ENCODE measurements at regions not wholly inside any gene's neighbourhood (a gene's known extent, or its start where the extent isn't known, plus 50 kb on each side); places are given as distances from the start of the nearest gene placed in this dataset.

DNA sequence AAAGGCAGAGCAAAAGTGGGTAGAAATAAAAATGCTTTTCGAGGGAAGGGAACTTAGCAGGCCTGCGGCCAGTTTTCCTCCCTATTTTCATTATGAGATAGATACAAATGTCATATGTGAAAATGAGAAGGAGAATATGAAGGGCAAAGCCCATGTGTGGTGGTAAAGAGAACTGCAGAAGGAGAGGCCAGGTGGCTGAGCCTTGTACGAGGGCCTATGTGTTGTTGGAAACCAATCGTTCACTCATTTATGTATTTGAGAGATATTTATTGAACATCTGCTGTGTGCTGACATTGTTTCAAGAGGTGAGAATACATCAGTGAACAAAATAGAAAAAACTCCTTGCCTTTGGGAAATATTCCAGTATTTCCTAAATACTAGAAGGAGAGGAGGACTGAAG is 147.7 kb downstream of the SH3BGRL2 start:
- Histone ChIP-seq H3K4ac (replicated peaks; ENCODE audit: insufficient read length, low read depth, low read length) (no peak overlapping the region), H3K4me3 (ENCODE audit: extremely low read depth in 1 of 4, insufficient read depth in 2 of 4, low read depth in 3 of 4, low read length in 4 of 4) (no peak overlapping the region), H3K18ac (ENCODE audit: extremely low read depth, low read length) (no peak overlapping the region), H4K8ac (ENCODE audit: extremely low read depth, insufficient read depth, low read length) (no peak overlapping the region), H2BK20ac (ENCODE audit: low read length) (no peak overlapping the region), H3K79me2 (ENCODE audit: control insufficient read depth in 1 of 2, insufficient read depth in 2 of 2, low read length in 2 of 2) (no peaks in the 10 kb centered on the region), H2AFZ (ENCODE audit: low read length) (peak overlapping the region; percentile 97), H4K91ac (replicated peaks; ENCODE audit: insufficient read length, low read length) (no peak overlapping the region), H2BK5ac (ENCODE audit: low read depth, low read length) (no peak overlapping the region), H3K79me1 (ENCODE audit: low read depth, low read length) (no peaks in the 10 kb centered on the region), H3K27ac (ENCODE audit: low read depth, low read length) (no peak overlapping the region), H4K20me1 (replicated peaks in 1 of 2; ENCODE audit: control insufficient read depth in 1 of 2, insufficient read depth in 2 of 2, low read length in 2 of 2) (no peaks in the 10 kb centered on the region), H3K14ac (ENCODE audit: insufficient read length) (no peak overlapping the region), H2AK5ac (ENCODE audit: low read depth, low read length) (no peak overlapping the region), H3K23ac (ENCODE audit: insufficient read length) (no peak overlapping the region), H2BK15ac (ENCODE audit: low read length) (no peak overlapping the region), H3K4me1 (replicated peaks in 1 of 4; ENCODE audit: control insufficient read depth in 3 of 4, insufficient read depth in 4 of 4, low read length in 3 of 4) (peaks cover 0 to 3% (median 1%) of the 10 kb centered on the region in 4 experiments; a peak in 1 of 7 replicates), H3K9ac (replicated peaks in 1 of 4; ENCODE audit: extremely low read depth in 1 of 4, low read depth in 3 of 4, low read length in 3 of 4) (no peak overlapping the region), H3K27me3 (replicated peaks in 1 of 4; ENCODE audit: control insufficient read depth in 3 of 4, extremely low read depth in 1 of 4, insufficient read depth in 3 of 4, low read length in 3 of 4) (no peaks in the 10 kb centered on the region), H3K36me3 (ENCODE audit: control insufficient read depth in 2 of 4, insufficient read depth in 4 of 4, low read length in 3 of 4) (no peaks in the 10 kb centered on the region), H3K4me2 (ENCODE audit: insufficient read depth in 1 of 2, low read depth in 2 of 2, low read length in 2 of 2) (0 out of 4 replicates have a peak overlapping the region, but pooled peaks of 1 of the 2 experiments have one; percentile 1), H2BK12ac (ENCODE audit: low read depth, low read length) (no peak overlapping the region), H3K9me3 (ENCODE audit: insufficient read depth in 2 of 2, low read depth in 1 of 2, low read length in 1 of 2) (no peaks in the 10 kb centered on the region), H3K23me2 (ENCODE audit: low read depth, low read length) (peaks cover 1% of the 10 kb centered on the region; the same call in 1 of the 2 replicates), H4K5ac (ENCODE audit: insufficient read length, low read depth, low read length) (no peak overlapping the region), H2BK120ac (replicated peaks; ENCODE audit: low read depth, low read length) (no peak overlapping the region), H3K56ac (replicated peaks; ENCODE audit: insufficient read length, low read depth, low read length) (no peak overlapping the region)
- DNase-seq (ENCODE audit: low read depth in 1 of 2, low spot score in 2 of 2) (no peak), FAIRE-seq (no peak)
- WGBS, 2 experiments (ENCODE audit: extremely low coverage in 1 of 2, insufficient coverage in 1 of 2, insufficient read length in 1 of 2, insufficient replicate concordance in 2 of 2, low coverage in 1 of 2, low lambda C conversion rate in 2 of 2, missing lambda C conversion rate in 1 of 2) = 92% methylated on average over 4 of the region's 4 CpGs; no CpG with 5 or more reads in 1 of the 2 experiments
- ChIA-PET POLR2A (ENCODE audit: partially characterized antibody) (no interaction called here), CTCF (ENCODE audit: partially characterized antibody) (interaction anchor here (0.7 to 3.2 kb wide), 29 partner anchors 9 to 407 kb away, joined by 3 to 33 read pairs (median 5); no protein-coding TSS in a partner anchor)
- TF ChIP-seq JUND (IDR thresholded peaks at IDR 0.05; ENCODE audit: low read length) (no peak), SIRT6 (IDR thresholded peaks at IDR 0.05; ENCODE audit: low read length) (no peak), TBP (IDR thresholded peaks at IDR 0.05; ENCODE audit: low read depth, low read length) (no peak), RAD21 (IDR thresholded peaks at IDR 0.05 in 1 of 2, conservative IDR thresholded peaks at IDR 0.05 in 1 of 2; ENCODE audit: low read depth in 2 of 2, low read length in 2 of 2) (no peak), EP300 (IDR thresholded peaks at IDR 0.05; ENCODE audit: borderline replicate concordance in 1 of 2, low read depth in 2 of 2, low read length in 2 of 2) (no peak), SAP30 (IDR thresholded peaks at IDR 0.05; ENCODE audit: insufficient read depth, insufficient replicate concordance, low read length) (no peak), CEBPB (IDR thresholded peaks at IDR 0.05; ENCODE audit: low read depth, low read length) (no peak), ZNF274 (IDR thresholded peaks at IDR 0.05; ENCODE audit: borderline replicate concordance, extremely low read depth, low read length) (no peak), POU5F1 (IDR thresholded peaks at IDR 0.05; ENCODE audit: low read depth, low read length) (no peak), ASH2L (IDR thresholded peaks at IDR 0.05; ENCODE audit: low read length) (no peak), KDM5A (IDR thresholded peaks at IDR 0.05; ENCODE audit: low read length) (no peak), RNF2 (IDR thresholded peaks at IDR 0.05; ENCODE audit: borderline replicate concordance, low read depth, low read length, missing control alignments, poor library complexity, severe bottlenecking) (no peak), TEAD4 (IDR thresholded peaks at IDR 0.05; ENCODE audit: low read depth, low read length) (no peak)
- TF ChIP-seq, protein P1, sequence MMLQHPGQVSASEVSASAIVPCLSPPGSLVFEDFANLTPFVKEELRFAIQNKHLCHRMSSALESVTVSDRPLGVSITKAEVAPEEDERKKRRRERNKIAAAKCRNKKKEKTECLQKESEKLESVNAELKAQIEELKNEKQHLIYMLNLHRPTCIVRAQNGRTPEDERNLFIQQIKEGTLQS (IDR thresholded peaks at IDR 0.05; ENCODE audit: insufficient read depth, low read depth, low read length) = no peak

Measured in H1 (cell line).